ENCODE measurements at regions not wholly inside any gene's neighbourhood (a gene's known extent, or its start where the extent isn't known, plus 50 kb on each side); places are given as distances from the start of the nearest gene placed in this dataset.
"Not testable (repeated sequence)": the region's sequence is repeated elsewhere in the genome, so short reads cannot be mapped to it uniquely, and the experiment has no call there.

DNA sequence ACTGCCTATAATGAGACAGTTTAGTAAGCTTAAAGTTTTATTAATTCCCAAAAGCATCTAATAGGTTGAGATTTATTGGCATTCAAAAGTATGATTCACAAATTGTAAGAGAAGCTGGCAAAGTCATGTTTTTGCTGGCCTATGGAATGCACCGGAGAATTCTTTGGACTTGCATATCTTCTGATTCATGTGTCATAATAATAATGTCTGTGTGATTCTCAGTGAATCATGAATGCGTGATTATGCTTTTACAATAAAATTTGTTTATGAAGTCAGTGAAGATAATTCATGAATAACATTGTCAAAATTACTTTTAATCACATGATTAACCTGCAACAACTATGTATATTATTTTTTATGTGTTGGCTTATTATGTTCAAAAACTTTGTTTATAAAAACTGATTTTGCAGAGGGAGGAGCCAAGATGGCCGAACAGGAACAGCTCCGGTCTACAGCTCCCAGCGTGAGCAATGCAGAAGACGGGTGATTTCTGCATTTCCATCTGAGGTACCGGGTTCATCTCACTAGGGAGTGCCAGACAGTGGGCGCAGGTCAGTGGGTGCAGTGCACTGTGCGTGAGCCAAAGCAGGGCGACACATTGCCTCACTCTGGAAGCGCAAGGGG lies 389.2 kb downstream of the SRGAP2C start:
- H3K27ac ChIP-seq (ENCODE audit: low read length); H3K27me3 ChIP-seq (ENCODE audit: control insufficient read depth, insufficient read depth); H3K4me3 ChIP-seq (ENCODE audit: low read length); H3K9me3 ChIP-seq (ENCODE audit: control insufficient read depth, low read length); intact Hi-C loops (cut with DNase I); H3K4me1 ChIP-seq (ENCODE audit: control insufficient read depth, insufficient read depth, low read length); DNase-seq; ATAC-seq: not testable (repeated sequence)
- 86% methylated on average over 11 of the region's 11 CpGs for WGBS

GRCh38 chr1:121574505-121574899 lies 389.7 kb downstream of the SRGAP2C start:
- H3K27ac ChIP-seq (ENCODE audit: low read length); H3K4me1 ChIP-seq (ENCODE audit: control insufficient read depth, insufficient read depth, low read length); H3K27me3 ChIP-seq (ENCODE audit: control insufficient read depth, insufficient read depth); ATAC-seq; H3K9me3 ChIP-seq (ENCODE audit: control insufficient read depth, low read length); H3K4me3 ChIP-seq (ENCODE audit: low read length); intact Hi-C loops (cut with DNase I): not testable (repeated sequence)
- 93% methylated on average over 12 of the region's 12 CpGs for WGBS
- DNase-seq, result peak in 1 of 3 donors; percentile 33

DNA sequence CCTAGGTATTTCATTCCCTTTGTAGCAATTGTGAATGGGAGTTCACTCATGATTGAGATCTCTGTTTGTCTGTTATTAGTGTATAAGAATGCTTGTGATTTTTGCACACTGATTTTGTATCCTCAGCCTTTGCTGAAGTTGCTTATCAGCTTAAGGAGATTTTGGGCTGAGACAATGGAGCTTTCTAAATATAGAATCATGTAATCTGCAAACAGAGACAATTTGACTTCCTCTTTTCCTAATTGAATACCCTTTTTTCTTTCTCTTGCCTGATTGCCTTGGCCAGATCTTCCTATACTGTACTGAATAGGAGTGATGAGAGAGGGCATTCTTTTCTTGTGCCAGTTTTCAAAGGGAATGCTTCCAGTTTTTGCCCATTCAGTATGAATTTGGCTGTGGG lies 398.1 kb downstream of the SRGAP2C start:
- H3K9me3 ChIP-seq (ENCODE audit: control insufficient read depth, low read length); H3K27ac ChIP-seq (ENCODE audit: low read length); H3K4me3 ChIP-seq (ENCODE audit: low read length); H3K27me3 ChIP-seq (ENCODE audit: control insufficient read depth, insufficient read depth); ATAC-seq; intact Hi-C loops (cut with DNase I); H3K4me1 ChIP-seq (ENCODE audit: control insufficient read depth, insufficient read depth, low read length); DNase-seq: not testable (repeated sequence)

- no peak for ATAC-seq
- no peaks in the 10 kb centered on the region for H3K4me1 ChIP-seq (ENCODE audit: control insufficient read depth, insufficient read depth, low read length)
- H3K27ac ChIP-seq (ENCODE audit: low read length), result no peak overlapping the region
- no peak overlapping the region for H3K4me3 ChIP-seq (ENCODE audit: low read length)
- H3K9me3 ChIP-seq (ENCODE audit: control insufficient read depth, low read length), result no peaks in the 10 kb centered on the region
- WGBS, result 56% methylated on average over 15 of the region's 15 CpGs
- intact Hi-C loops (cut with DNase I), result no loop called here
- peak in 2 of 3 donors; percentile 14 to 17 for DNase-seq
- H3K27me3 ChIP-seq (ENCODE audit: control insufficient read depth, insufficient read depth), result no peaks in the 10 kb centered on the region
Measured at GRCh38 chr1:121586369-121587229, 401.8 kb downstream of the SRGAP2C start.

- DNase-seq (no peak), ATAC-seq (no peak)
- intact Hi-C loops (cut with DNase I), result no loop called here
- H3K4me3 ChIP-seq (ENCODE audit: low read length), result no peak overlapping the region
- H3K27me3 ChIP-seq (ENCODE audit: control insufficient read depth, insufficient read depth), result no peaks in the 10 kb centered on the region
- no peaks in the 10 kb centered on the region for H3K4me1 ChIP-seq (ENCODE audit: control insufficient read depth, insufficient read depth, low read length)
- H3K27ac ChIP-seq (ENCODE audit: low read length), result no peak overlapping the region
- no peaks in the 10 kb centered on the region for H3K9me3 ChIP-seq (ENCODE audit: control insufficient read depth, low read length)
- WGBS, result 87% methylated on average over 5 of the region's 5 CpGs
Measured at GRCh38 chr1:121587230-121587569, 402.4 kb downstream of the SRGAP2C start.

GRCh38 chr1:121587777-121588176 lies 403.0 kb downstream of the SRGAP2C start:
- Histone ChIP-seq H3K27me3 (ENCODE audit: control insufficient read depth, insufficient read depth) (no peaks in the 10 kb centered on the region), H3K4me1 (ENCODE audit: control insufficient read depth, insufficient read depth, low read length) (no peaks in the 10 kb centered on the region), H3K27ac (ENCODE audit: low read length) (no peak overlapping the region), H3K9me3 (ENCODE audit: control insufficient read depth, low read length) (no peaks in the 10 kb centered on the region), H3K4me3 (ENCODE audit: low read length) (no peak overlapping the region)
- DNase-seq (no peak), ATAC-seq (no peak)
- intact Hi-C loops (cut with DNase I), result no loop called here

- ATAC-seq, result no peak
- 77% methylated on average over 3 of the region's 3 CpGs for WGBS
- no peaks in the 10 kb centered on the region for H3K9me3 ChIP-seq (ENCODE audit: control insufficient read depth, low read length)
- intact Hi-C loops (cut with DNase I), result no loop called here
- DNase-seq, result no peak
- no peaks in the 10 kb centered on the region for H3K4me1 ChIP-seq (ENCODE audit: control insufficient read depth, insufficient read depth, low read length)
- H3K27ac ChIP-seq (ENCODE audit: low read length), result no peak overlapping the region
- no peak overlapping the region for H3K4me3 ChIP-seq (ENCODE audit: low read length)
- no peaks in the 10 kb centered on the region for H3K27me3 ChIP-seq (ENCODE audit: control insufficient read depth, insufficient read depth)
Measured at GRCh38 chr1:121594096-121594495, 409.3 kb downstream of the SRGAP2C start.

- H3K9me3 ChIP-seq (ENCODE audit: control insufficient read depth, low read length), result no peaks in the 10 kb centered on the region
- H3K4me1 ChIP-seq (ENCODE audit: control insufficient read depth, insufficient read depth, low read length), result no peaks in the 10 kb centered on the region
- DNase-seq (no peak), ATAC-seq (no peak)
- H3K27me3 ChIP-seq (ENCODE audit: control insufficient read depth, insufficient read depth), result no peaks in the 10 kb centered on the region
- H3K4me3 ChIP-seq (ENCODE audit: low read length), result no peak overlapping the region
- H3K27ac ChIP-seq (ENCODE audit: low read length), result no peak overlapping the region
- intact Hi-C loops (cut with DNase I), result no loop called here
Measured at GRCh38 chr1:121595089-121595488, 410.3 kb downstream of the SRGAP2C start.

DNA sequence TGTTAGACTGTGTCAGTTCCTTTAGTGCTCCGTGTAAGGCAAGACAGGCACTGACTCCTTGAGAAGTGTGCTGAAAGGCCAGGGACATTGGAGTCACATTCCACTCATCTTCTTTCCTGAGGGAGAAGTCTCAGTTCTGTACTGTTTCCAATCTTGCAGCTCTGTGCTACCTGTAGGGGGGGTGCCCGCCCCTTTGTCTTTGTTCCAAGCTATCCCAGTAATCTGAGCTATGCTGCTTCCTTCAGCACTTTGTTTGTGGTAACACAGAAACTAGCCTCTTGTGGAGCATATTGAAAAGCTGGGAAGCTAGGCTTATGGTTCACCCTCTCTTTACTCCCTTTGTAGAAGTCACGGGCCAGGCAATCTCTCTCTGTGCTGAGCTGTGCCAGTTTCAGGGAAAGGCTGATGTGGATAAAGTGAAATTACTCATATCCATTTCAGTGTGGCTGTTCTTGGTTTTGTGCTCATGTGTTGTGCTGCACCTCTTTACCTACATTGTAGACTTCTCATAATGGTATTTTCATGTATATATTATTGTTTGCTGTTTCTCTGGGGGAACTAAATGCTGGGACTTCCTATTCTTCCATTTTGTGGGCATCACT lies 420.2 kb downstream of the SRGAP2C start:
- intact Hi-C loops (cut with DNase I); H3K27me3 ChIP-seq (ENCODE audit: control insufficient read depth, insufficient read depth); ATAC-seq; H3K9me3 ChIP-seq (ENCODE audit: control insufficient read depth, low read length); H3K27ac ChIP-seq (ENCODE audit: low read length); H3K4me3 ChIP-seq (ENCODE audit: low read length); DNase-seq; H3K4me1 ChIP-seq (ENCODE audit: control insufficient read depth, insufficient read depth, low read length): not testable (repeated sequence)
- WGBS, result 79% methylated on average over 2 of the region's 3 CpGs

DNA sequence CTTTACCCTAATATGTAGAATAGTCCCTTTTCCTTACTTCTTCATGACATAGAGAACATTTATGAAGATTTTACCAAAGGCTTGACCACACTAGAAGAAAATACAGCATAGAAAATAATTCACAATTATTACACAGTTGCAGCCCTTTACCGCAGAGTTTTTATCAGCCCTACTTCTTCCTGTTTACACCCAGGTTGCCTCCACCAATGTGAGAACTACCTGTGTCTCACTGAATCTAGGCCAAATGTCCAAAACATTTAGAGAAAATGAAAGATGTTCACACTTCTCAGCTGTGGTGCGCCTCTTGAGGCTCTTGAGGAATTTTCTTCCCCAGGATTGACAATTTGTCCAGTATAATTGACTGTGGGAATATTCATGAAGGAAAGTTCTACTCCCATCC lies 422.7 kb downstream of the SRGAP2C start:
- H3K4me1 ChIP-seq (ENCODE audit: control insufficient read depth, insufficient read depth, low read length); H3K27ac ChIP-seq (ENCODE audit: low read length); H3K4me3 ChIP-seq (ENCODE audit: low read length); DNase-seq; H3K9me3 ChIP-seq (ENCODE audit: control insufficient read depth, low read length); ATAC-seq; H3K27me3 ChIP-seq (ENCODE audit: control insufficient read depth, insufficient read depth); intact Hi-C loops (cut with DNase I): not testable (repeated sequence)
- no CpG with 5 or more reads among the region's 2 CpGs for WGBS

Measured in right cardiac atrium (tissue), 5 donors.